ENCODE measurements at regions not wholly inside any gene's neighbourhood (a gene's known extent, or its start where the extent isn't known, plus 50 kb on each side); places are given as distances from the start of the nearest gene placed in this dataset.
"Not testable (repeated sequence)": the region's sequence is repeated elsewhere in the genome, so short reads cannot be mapped to it uniquely, and the experiment has no call there.

GRCh38 chr2:195342061-195342460, 315.0 kb upstream of the SLC39A10 start:
- no peak for DNase-seq

GRCh38 chr2:195338856-195339255, 318.2 kb upstream of the SLC39A10 start:
- DNase-seq: no peak

GRCh38 chr2:195337597-195337996, 319.4 kb upstream of the SLC39A10 start:
- DNase-seq: no peak

- no peak for DNase-seq
These were observed 323.2 kb upstream of the SLC39A10 start for GRCh38 chr2:195333869-195334268.

- DNase-seq: no peak
These were observed 325.1 kb upstream of the SLC39A10 start for GRCh38 chr2:195331966-195332365.

- DNase-seq: no peak
These were observed 325.9 kb upstream of the SLC39A10 start for GRCh38 chr2:195331129-195331528.

- no peak for DNase-seq
These were observed 326.5 kb upstream of the SLC39A10 start for GRCh38 chr2:195330513-195330956.

GRCh38 chr2:195329784-195330183, 327.2 kb upstream of the SLC39A10 start:
- not testable (repeated sequence) for DNase-seq

GRCh38 chr2:195326537-195326936, 330.5 kb upstream of the SLC39A10 start:
- DNase-seq: no peak

GRCh38 chr2:195322324-195322723, 334.7 kb upstream of the SLC39A10 start:
- DNase-seq: no peak

GRCh38 chr2:195320413-195320973, 336.5 kb upstream of the SLC39A10 start:
- DNase-seq: no peak

GRCh38 chr2:195319548-195320412, 337.2 kb upstream of the SLC39A10 start:
- no peak for DNase-seq

- DNase-seq: no peak
These were observed 337.9 kb upstream of the SLC39A10 start for GRCh38 chr2:195319112-195319460.

- peak; percentile 28 for DNase-seq
These were observed 338.4 kb upstream of the SLC39A10 start for GRCh38 chr2:195318440-195319111.

GRCh38 chr2:195317550-195317949, 339.5 kb upstream of the SLC39A10 start:
- no peak for DNase-seq

GRCh38 chr2:195316486-195316885, 340.5 kb upstream of the SLC39A10 start:
- no peak for DNase-seq

GRCh38 chr2:195313962-195314361, 343.1 kb upstream of the SLC39A10 start:
- no peak for DNase-seq

- DNase-seq: no peak
These were observed 344.4 kb upstream of the SLC39A10 start for GRCh38 chr2:195312662-195313061.

GRCh38 chr2:195308163-195308562, 348.9 kb upstream of the SLC39A10 start:
- DNase-seq: no peak

GRCh38 chr2:195307751-195308150, 349.3 kb upstream of the SLC39A10 start:
- DNase-seq: no peak

GRCh38 chr2:195304310-195304709, 352.7 kb upstream of the SLC39A10 start:
- no peak for DNase-seq

GRCh38 chr2:195300631-195301030, 356.4 kb upstream of the SLC39A10 start:
- no peak for DNase-seq

- no peak for DNase-seq
These were observed 357.4 kb upstream of the SLC39A10 start for GRCh38 chr2:195299600-195299999.

- no peak for DNase-seq
These were observed 360.5 kb upstream of the SLC39A10 start for GRCh38 chr2:195296490-195296889.
